ENCODE measurements at regions not wholly inside any gene's neighbourhood (a gene's known extent, or its start where the extent isn't known, plus 50 kb on each side); places are given as distances from the start of the nearest gene placed in this dataset.

DNA sequence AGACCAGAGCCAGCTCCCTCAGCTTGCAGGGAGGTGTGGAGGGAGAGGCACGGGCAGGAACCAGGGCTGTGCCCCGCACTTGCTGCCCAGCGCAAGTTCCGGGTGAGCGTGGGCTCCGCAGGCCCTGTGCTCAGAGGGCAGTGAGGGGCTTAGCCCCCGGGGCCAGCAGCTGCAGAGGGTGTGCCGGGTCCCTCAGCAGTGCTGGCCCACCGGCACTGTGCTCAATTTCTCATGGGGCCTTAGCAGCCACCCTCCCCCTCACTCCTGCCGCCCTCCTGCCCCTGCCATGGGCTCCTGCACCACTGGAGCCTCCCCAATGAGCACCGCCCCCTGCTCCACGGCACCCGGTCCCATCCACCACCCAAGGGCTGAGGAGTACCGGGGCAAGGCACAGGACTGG lies 104.6 kb upstream of the SRD5A3 start:
- H3K4me1 ChIP-seq = no peaks in the 10 kb centered on the region
- H3K27ac ChIP-seq = no peak overlapping the region
- no peak overlapping the region for H3K4me3 ChIP-seq
- H3K36me3 ChIP-seq = no peaks in the 10 kb centered on the region
- no peak for DNase-seq (ENCODE audit: low spot score in 2 of 2)
- H3K9me3 ChIP-seq = no peaks in the 10 kb centered on the region
- no CpG with 5 or more reads among the region's 14 CpGs for WGBS
- no peak for TF ChIP-seq POLR2AphosphoS5 (IDR thresholded peaks at IDR 0.05)
- no peak for TF ChIP-seq EP300 (IDR thresholded peaks at IDR 0.05)
- H3K27me3 ChIP-seq = no peaks in the 10 kb centered on the region

DNA sequence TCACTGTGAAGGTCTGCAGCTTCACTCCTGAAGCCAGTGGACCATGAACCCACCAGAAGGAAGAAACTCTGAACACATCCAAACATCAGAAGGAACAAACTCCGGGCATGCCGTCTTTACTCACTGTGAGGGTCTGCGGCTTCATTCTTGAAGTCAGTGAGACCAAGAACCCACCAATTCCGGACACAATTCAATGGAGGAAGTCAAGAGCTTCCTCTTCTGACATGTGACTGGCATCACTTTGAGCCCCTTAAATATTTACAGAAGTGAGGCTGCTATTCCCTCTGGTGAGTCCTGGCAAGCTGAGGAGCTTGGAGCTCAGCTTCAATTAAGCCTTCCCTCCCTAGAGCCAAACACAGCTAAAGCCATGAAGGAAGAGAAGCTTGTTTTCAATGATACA lies 103.5 kb upstream of the SRD5A3 start:
- H3K4me3 ChIP-seq = no peak overlapping the region
- H3K36me3 ChIP-seq = no peaks in the 10 kb centered on the region
- H3K27ac ChIP-seq = no peak overlapping the region
- WGBS = 77% methylated on average over 4 of the region's 4 CpGs
- no peaks in the 10 kb centered on the region for H3K27me3 ChIP-seq
- H3K9me3 ChIP-seq = no peaks in the 10 kb centered on the region
- DNase-seq (ENCODE audit: low spot score in 2 of 2) = no peak
- TF ChIP-seq CTCF (IDR thresholded peaks at IDR 0.05) = no peak
- no peak for TF ChIP-seq POLR2A (IDR thresholded peaks at IDR 0.05)
- TF ChIP-seq EP300 (IDR thresholded peaks at IDR 0.05) = no peak
- TF ChIP-seq POLR2AphosphoS5 (IDR thresholded peaks at IDR 0.05) = no peak
- H3K4me1 ChIP-seq = no peaks in the 10 kb centered on the region

DNA sequence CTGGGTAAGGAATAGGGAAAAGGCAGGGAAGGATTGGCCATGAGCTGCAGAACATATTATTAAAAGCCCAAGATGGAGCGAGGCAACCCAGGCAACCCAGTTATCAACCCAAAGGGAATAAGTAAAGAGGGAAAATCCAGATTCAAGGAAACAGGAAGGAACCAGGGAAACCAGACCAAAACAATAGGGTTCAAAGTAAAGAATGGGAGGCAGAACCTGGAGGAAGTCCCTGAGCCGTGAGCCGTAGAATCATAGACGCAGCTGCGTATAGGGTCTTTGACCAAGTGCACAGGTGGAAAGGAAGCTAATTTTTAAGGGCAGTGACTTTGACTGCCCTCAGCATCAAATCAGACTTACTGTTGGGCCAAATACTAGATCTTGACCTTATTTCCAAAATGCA lies 98.5 kb upstream of the SRD5A3 start:
- DNase-seq (ENCODE audit: low spot score in 2 of 2) = no peak
- no peaks in the 10 kb centered on the region for H3K4me1 ChIP-seq
- H3K27ac ChIP-seq = no peak overlapping the region
- H3K4me3 ChIP-seq = no peak overlapping the region
- no peaks in the 10 kb centered on the region for H3K27me3 ChIP-seq
- H3K9me3 ChIP-seq = no peaks in the 10 kb centered on the region
- no peak for TF ChIP-seq EP300 (IDR thresholded peaks at IDR 0.05)
- no peak for TF ChIP-seq POLR2AphosphoS5 (IDR thresholded peaks at IDR 0.05)
- TF ChIP-seq POLR2A (IDR thresholded peaks at IDR 0.05) = no peak
- TF ChIP-seq CTCF (IDR thresholded peaks at IDR 0.05) = no peak
- H3K36me3 ChIP-seq = no peaks in the 10 kb centered on the region
- WGBS = 97% methylated on average over 5 of the region's 5 CpGs

GRCh38 chr4:55248756-55249155 lies 97.3 kb upstream of the SRD5A3 start:
- no peak overlapping the region for H3K27ac ChIP-seq

GRCh38 chr4:55249476-55249875 lies 96.6 kb upstream of the SRD5A3 start:
- DNase-seq (ENCODE audit: low spot score in 2 of 2) = no peak
- 60% methylated on average over 3 of the region's 3 CpGs for WGBS
- H3K27me3 ChIP-seq = no peaks in the 10 kb centered on the region
- no peaks in the 10 kb centered on the region for H3K9me3 ChIP-seq
- no peak for TF ChIP-seq POLR2AphosphoS5 (IDR thresholded peaks at IDR 0.05)
- TF ChIP-seq EP300 (IDR thresholded peaks at IDR 0.05) = no peak
- TF ChIP-seq CTCF (IDR thresholded peaks at IDR 0.05) = no peak
- TF ChIP-seq POLR2A (IDR thresholded peaks at IDR 0.05) = no peak
- H3K36me3 ChIP-seq = no peaks in the 10 kb centered on the region
- H3K4me3 ChIP-seq = no peak overlapping the region
- no peak overlapping the region for H3K27ac ChIP-seq
- no peaks in the 10 kb centered on the region for H3K4me1 ChIP-seq

More at GRCh38 chr4:55248756-55249155, 97.3 kb upstream of the SRD5A3 start:
- TF ChIP-seq EP300 (IDR thresholded peaks at IDR 0.05) = no peak
- Histone ChIP-seq H3K27me3 (no peaks in the 10 kb centered on the region), H3K36me3 (no peaks in the 10 kb centered on the region), H3K4me1 (no peaks in the 10 kb centered on the region), H3K9me3 (no peaks in the 10 kb centered on the region), H3K4me3 (no peak overlapping the region)
- no peak for DNase-seq (ENCODE audit: low spot score in 2 of 2)
- WGBS = 65% methylated on average over 6 of the region's 6 CpGs

DNA sequence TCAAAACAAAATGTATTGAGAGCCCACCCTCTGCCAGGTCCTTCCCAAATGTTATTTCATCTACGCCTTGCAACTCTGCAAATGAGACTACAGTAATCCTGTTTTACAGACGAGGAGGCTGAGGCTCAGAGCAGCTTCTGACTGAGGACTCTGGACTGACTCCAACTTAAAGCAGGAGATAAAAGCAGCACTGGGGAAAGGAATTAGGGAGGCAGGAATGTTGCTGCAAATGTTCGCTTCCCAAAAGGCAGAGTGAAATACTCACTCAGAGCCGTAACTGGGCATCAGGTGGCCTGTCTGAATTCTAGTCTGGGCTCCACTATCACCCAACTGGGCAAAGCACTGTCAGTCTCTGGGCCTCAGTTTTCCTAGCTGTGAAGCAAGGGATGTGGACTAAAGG lies 94.7 kb upstream of the SRD5A3 start:
- Histone ChIP-seq H3K27ac (no peak overlapping the region), H3K9me3 (no peaks in the 10 kb centered on the region), H3K27me3 (no peaks in the 10 kb centered on the region), H3K4me1 (no peaks in the 10 kb centered on the region), H3K4me3 (no peak overlapping the region), H3K36me3 (no peaks in the 10 kb centered on the region)
- no peak for DNase-seq (ENCODE audit: low spot score in 2 of 2)
- no peak for TF ChIP-seq POLR2AphosphoS5 (IDR thresholded peaks at IDR 0.05)
- no peak for TF ChIP-seq EP300 (IDR thresholded peaks at IDR 0.05)
- no peak for TF ChIP-seq CTCF (IDR thresholded peaks at IDR 0.05)
- no peak for TF ChIP-seq POLR2A (IDR thresholded peaks at IDR 0.05)
- 66% methylated on average over 4 of the region's 4 CpGs for WGBS
